HG02610 (cell line): ENCODE measurements at regions not wholly inside any gene's neighbourhood (a gene's known extent, or its start where the extent isn't known, plus 50 kb on each side); places are given as distances from the start of the nearest gene placed in this dataset.
"Not testable (repeated sequence)": the region's sequence is repeated elsewhere in the genome, so short reads cannot be mapped to it uniquely, and the experiment has no call there.

Source experiments
- ATAC-seq: cut with Tn5 transposase; IDR thresholded peaks from one replicate; pipeline ENCODE4 v1.9.1; 2021; ENCODE audit warnings: mild to moderate bottlenecking, moderate library complexity; ENCODE audit not compliant: unreplicated experiment

- no peak for ATAC-seq
These were observed 276.9 kb upstream of the SGCG start for GRCh38 chr13:22903925-22904324.

- no peak for ATAC-seq
These were observed 265.2 kb upstream of the SGCG start for GRCh38 chr13:22915442-22916082.

- ATAC-seq = not testable (repeated sequence)
These were observed 264.5 kb upstream of the SGCG start for GRCh38 chr13:22916276-22916675.

GRCh38 chr13:22925881-22926747 is 254.7 kb upstream of the SGCG start:
- no peak for ATAC-seq

- no peak for ATAC-seq
These were observed 253.9 kb upstream of the SGCG start for GRCh38 chr13:22926748-22927400.

- ATAC-seq = not testable (repeated sequence)
These were observed 252.9 kb upstream of the SGCG start for GRCh38 chr13:22927845-22928244.

- ATAC-seq = no peak
These were observed 251.2 kb upstream of the SGCG start for GRCh38 chr13:22929381-22930126.

- ATAC-seq = no peak
These were observed 249.2 kb upstream of the SGCG start for GRCh38 chr13:22931576-22931975.

- ATAC-seq = not testable (repeated sequence)
These were observed 248.0 kb upstream of the SGCG start for GRCh38 chr13:22932632-22933412.

GRCh38 chr13:22933571-22934181 is 247.1 kb upstream of the SGCG start:
- ATAC-seq = no peak

GRCh38 chr13:22934744-22935523 is 245.8 kb upstream of the SGCG start:
- ATAC-seq = no peak

- ATAC-seq = no peak
These were observed 244.6 kb upstream of the SGCG start for GRCh38 chr13:22936228-22936627.

GRCh38 chr13:22937241-22937640 is 243.5 kb upstream of the SGCG start:
- no peak for ATAC-seq

- no peak for ATAC-seq
These were observed 242.8 kb upstream of the SGCG start for GRCh38 chr13:22937953-22938352.

- no peak for ATAC-seq
These were observed 242.2 kb upstream of the SGCG start for GRCh38 chr13:22938576-22938975.

- ATAC-seq = no peak
These were observed 241.6 kb upstream of the SGCG start for GRCh38 chr13:22939157-22939556.

GRCh38 chr13:22940090-22940710 is 240.6 kb upstream of the SGCG start:
- no peak for ATAC-seq

- ATAC-seq = no peak
These were observed 240.0 kb upstream of the SGCG start for GRCh38 chr13:22940736-22941135.

GRCh38 chr13:22941495-22941894 is 239.3 kb upstream of the SGCG start:
- not testable (repeated sequence) for ATAC-seq
